ENCODE measurements at regions not wholly inside any gene's neighbourhood (a gene's known extent, or its start where the extent isn't known, plus 50 kb on each side); places are given as distances from the start of the nearest gene placed in this dataset.
"Not testable (repeated sequence)": the region's sequence is repeated elsewhere in the genome, so short reads cannot be mapped to it uniquely, and the experiment has no call there.

DNA sequence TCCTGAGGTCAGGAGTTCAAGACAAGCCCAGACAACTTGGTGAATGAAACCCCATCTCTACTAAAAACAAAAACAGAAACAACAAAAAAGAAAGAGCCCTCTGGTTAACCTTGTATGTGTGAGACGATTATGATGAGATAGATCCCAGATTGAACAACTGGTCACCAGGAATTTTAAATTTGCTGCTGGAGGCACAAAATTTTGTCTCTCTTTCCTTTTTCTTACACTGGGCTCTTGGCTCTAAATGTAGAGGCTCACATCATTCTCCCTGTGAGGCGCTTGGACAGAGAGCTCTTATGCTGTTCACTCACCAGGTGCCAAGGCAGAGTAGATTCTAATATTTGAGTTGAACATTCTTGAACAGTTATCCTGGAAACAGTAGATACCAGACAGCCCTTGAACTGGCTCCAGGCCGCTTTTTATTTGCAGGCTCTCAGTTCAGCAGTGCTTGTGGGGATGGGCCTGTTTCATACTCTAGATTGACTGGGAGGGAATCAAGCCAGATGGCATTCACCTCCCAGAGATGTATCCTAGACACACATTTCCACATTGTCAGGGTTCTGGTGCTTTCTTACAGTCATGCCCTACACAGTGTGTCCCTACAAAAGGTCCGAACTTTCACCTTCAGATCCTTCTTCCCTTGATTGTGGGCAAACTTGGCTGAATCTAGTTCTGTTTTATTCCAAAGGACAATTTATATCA, 1159.6 kb downstream of the RPIA start:
- FAIRE-seq (no peak), DNase-seq (ENCODE audit: extremely low spot score, insufficient read length, low read depth) (no peak)

DNA sequence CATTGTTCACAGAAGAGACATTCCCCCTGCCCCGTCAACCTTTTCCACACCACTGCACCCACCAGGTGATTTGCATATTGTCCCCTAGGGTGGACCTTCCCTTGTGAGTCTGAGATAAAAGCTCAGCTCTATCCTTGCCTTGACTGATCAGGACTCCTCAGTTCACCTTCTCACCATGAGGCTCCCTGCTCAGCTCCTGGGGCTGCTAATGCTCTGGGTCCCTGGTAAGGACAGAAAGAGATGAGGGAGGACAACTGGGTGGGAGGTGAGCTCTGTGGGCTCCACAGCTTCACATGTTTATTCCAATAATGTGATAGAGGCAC, 1160.1 kb downstream of the RPIA start:
- FAIRE-seq (no peak), DNase-seq (ENCODE audit: extremely low spot score, insufficient read length, low read depth) (no peak)

DNA sequence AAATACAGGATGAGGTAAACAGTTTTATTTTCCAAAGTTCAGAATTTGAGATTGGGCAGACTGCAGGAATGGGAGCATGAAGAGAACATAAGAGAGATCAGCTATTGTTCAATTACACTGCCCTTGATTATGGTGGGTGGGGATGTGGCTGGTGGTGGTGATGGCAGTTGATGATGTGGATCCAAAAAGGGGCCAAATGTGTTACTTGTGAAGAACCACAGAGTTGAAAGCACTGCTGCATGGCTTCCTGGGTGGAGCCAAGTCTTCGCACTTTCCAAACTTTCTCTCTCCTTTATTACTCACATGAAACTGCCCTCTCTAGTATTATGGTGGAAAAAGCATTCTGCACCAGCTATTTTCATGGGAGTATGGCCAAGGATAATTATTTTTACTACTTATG, 1162.0 kb downstream of the RPIA start:
- DNase-seq (ENCODE audit: extremely low spot score, insufficient read length, low read depth); FAIRE-seq: not testable (repeated sequence)

DNA sequence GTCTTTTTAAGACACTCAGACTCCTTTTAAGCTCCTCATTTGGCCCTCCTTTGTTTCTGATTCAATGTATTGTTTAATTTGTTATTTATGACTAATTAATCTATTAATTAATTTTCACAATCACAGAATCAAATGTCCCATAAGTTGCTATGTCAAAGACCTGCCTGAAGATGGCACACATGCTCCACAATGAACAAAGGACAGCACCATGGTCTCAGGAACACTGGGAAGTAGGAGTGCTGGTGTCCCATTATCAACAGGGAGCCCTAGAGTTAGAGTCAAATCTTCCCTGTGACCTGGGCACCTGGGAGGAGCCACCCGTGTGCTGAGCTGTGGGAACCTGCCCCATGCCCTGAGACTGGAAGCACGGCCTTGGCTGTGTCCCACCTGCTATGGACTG, 1164.3 kb downstream of the RPIA start:
- not testable (repeated sequence) for DNase-seq (ENCODE audit: extremely low spot score, insufficient read length, low read depth); FAIRE-seq

DNA sequence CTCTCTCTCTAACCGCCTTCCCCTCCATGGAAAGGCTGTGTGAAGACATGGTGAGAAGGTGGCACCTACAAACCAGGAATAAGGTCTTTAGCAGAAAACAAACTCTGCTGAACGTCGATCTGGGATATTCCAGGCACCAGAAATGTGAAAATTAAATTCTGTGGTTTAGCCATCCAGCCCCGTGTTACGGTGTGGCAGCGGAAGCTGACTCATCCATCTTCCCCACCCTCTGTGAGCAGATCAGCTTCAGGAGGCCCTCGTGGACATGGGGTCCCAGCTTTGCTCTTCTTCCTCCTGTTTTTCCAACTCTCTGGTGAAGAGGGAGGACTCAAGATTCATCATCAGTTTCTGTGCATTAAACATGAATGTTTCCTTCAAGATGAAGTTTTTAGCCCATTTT, 1164.8 kb downstream of the RPIA start:
- DNase-seq (ENCODE audit: extremely low spot score, insufficient read length, low read depth); FAIRE-seq: not testable (repeated sequence)

DNA sequence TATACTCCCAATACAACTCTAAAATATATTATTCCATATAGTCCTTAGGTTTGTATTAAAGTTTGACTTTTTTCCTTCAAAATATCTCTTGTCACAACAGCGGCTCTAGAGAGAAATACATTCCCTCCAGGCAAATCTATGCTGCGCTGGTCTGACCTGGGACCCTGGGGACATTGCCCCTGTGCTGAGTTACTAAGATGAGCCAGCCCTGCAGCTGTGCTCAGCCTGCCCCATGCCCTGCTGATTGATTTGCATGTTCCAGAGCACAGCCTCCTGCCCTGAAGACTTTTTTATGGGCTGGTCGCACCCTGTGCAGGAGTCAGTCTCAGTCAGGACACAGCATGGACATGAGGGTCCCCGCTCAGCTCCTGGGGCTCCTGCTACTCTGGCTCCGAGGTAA, 1170.7 kb downstream of the RPIA start:
- not testable (repeated sequence) for DNase-seq (ENCODE audit: extremely low spot score, insufficient read length, low read depth); FAIRE-seq

DNA sequence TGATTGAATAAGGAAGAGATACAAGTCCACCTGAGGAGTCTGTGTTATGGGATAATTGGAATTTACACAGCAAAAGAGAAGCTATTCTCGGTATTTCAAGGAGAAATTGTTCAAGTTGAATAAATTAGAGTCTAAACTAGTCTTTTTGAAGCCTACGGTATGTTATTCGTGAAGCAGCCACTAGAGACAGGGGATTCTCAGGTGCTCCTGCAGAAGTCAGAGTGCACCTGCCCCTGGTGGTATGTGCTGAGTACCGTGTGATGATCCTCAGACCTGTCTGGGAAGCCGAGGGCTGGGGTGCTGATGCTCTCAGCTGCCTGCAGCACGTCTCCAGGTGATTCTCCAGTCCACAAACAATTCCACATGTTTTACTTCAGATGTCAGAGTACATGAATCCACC, 1171.7 kb downstream of the RPIA start:
- not testable (repeated sequence) for FAIRE-seq; DNase-seq (ENCODE audit: extremely low spot score, insufficient read length, low read depth)

DNA sequence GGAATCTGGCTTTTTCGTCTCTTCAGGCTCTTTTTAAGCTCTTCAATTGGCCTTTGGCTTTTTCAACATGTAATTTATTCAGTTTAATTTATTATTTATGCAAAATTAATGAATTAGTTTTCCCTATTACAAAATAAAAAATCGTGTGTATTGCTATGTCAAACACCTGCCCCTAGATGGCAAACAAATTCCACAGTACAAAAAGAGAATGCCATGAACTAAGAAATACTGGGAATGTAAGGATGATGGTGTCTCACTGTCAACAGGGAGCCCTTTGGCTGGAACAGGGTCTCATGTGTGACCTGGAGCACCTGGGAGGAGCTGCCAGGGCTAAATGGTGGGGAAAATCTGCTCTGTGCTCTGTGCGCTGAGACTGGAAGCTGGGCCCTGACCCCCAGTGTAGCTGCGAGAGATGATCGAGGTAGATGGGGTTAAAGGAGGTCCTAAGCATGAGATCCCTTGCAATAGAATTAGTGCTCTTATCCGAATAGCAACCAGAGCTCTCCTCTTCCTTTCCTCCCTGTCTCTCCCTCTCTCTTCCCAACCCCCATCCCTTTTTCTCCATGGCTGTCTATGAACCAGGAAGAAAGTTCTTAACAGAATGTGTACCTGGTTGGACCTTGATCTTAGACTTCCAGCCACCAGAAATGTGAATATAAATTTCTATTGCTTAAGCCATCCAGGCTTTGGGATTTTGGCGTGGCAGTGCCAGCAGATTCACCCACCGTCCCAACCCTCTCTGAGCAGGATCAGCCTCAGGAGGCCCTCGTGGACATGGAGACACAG, 1183.5 kb downstream of the RPIA start:
- FAIRE-seq; DNase-seq (ENCODE audit: extremely low spot score, insufficient read length, low read depth): not testable (repeated sequence)

DNA sequence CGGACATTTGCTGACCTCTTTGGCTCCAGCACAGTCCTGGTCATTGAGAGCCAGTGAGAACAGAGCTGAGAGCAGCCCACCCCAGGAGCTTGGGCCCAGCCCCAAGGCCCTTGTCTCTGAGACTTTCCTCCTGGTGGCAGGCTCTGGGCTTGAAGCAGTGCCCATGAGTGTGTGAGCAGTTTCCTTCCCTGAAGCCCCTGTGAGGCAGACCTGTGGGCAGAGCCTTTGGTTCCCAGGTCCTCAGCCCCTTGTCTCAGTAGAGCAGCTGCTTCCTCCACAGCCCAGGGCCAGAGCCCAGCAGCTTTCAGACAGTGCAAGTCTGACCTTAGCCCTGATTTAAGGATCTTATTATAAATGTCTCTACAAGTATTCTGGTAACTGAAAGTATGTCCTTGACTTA, 1185.0 kb downstream of the RPIA start:
- FAIRE-seq = not testable (repeated sequence)

DNA sequence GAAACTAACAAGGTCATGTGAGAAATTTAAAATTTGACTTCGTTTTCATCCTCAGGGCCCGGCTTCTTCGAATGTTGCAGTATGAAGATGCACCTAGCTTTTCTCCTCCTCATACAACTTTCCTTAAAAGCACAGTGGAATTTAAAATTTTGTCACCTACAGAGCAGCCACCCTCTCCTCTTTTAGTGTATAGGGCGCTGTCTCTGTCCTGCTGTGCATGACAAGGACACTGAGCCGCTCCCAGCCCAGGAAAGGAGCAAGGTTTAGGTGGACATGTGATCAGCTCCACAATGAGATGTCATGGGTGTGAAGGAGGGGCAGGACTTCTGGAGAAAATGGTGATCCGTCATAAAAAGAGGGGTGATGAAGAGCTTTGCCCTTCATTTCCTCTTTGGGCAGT, 1185.4 kb downstream of the RPIA start:
- DNase-seq (ENCODE audit: extremely low spot score, insufficient read length, low read depth); FAIRE-seq: not testable (repeated sequence)

More for the DNA sequence above, 1185.0 kb downstream of the RPIA start:
- not testable (repeated sequence) for DNase-seq (ENCODE audit: extremely low spot score, insufficient read length, low read depth)

DNA sequence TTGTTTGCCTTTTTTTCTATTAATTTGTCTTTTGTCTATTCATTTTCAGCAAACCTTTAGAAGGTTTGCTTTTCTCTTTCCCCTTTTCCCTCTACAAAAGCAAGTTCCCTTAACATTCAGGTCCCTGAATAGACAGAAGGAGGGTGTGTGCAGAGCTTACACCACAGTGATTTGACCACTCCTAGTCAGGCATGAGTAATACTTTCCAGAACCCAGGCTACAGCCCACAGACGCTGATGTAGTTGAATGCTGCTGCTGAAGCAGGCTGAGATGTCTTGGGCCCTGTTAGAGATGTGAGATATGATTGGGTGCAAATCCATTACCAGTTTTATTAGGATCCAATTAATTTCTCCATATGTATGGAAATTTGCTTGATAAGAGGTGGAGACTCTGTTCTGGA, 1191.4 kb downstream of the RPIA start:
- FAIRE-seq; DNase-seq (ENCODE audit: extremely low spot score, insufficient read length, low read depth): not testable (repeated sequence)

DNA sequence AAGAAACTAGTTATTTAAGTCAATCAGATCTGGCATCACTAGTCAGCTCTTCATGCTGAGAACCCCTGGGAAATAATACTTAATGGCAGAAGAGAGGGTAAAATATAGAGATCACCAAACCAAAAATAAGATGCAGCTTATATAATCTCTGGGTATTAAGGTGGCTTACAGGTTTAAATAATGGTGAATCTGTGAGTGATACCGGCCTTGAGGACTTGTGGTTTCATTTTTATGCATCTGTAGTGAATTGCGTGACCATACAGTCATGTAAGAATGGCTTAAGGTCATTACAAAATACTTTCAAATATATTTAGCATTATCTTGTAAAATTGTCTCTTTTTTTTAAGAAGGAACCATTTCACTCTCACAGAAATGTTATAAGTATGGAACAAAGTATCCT, 1192.2 kb downstream of the RPIA start:
- DNase-seq (ENCODE audit: extremely low spot score, insufficient read length, low read depth); FAIRE-seq: not testable (repeated sequence)

DNA sequence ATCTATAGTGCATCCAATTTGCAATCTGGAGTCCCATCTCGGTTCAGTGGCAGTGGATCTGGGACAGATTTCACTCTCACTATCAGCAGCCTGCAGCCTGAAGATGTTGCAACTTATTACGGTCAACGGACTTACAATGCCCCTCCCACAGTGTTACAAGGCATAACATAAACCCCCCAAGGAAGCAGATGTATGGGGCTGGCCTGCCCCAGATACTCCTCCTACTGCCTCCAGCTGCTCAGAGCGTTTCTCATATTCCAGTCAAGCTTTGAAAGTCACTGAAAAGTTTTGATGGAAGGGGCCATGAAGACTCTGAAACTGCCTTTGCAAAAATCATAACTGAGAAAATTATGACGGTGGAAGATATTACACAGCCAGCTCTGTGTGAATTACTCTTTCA, 1193.6 kb downstream of the RPIA start:
- FAIRE-seq; DNase-seq (ENCODE audit: extremely low spot score, insufficient read length, low read depth): not testable (repeated sequence)

DNA sequence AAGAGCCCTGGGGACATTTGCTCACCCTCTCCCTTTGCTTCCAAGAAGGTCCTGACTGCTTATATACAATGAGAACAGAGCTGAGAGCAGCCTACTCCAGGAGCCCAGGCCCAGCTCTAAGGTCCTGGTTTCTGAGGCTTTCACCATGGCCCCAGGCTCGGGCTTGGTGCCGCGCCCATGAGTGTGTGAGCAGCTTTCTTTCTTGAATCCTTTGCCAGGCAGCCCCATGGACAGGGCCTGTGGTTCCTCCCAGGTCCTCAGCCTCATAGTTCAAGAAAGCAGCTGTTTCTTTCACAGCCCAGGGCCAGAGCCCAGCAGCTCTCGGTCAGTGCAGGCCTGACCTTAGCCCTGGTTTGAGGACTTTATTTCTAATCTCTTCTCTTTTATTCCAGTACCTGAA, 1197.2 kb downstream of the RPIA start:
- DNase-seq (ENCODE audit: extremely low spot score, insufficient read length, low read depth); FAIRE-seq: not testable (repeated sequence)

DNA sequence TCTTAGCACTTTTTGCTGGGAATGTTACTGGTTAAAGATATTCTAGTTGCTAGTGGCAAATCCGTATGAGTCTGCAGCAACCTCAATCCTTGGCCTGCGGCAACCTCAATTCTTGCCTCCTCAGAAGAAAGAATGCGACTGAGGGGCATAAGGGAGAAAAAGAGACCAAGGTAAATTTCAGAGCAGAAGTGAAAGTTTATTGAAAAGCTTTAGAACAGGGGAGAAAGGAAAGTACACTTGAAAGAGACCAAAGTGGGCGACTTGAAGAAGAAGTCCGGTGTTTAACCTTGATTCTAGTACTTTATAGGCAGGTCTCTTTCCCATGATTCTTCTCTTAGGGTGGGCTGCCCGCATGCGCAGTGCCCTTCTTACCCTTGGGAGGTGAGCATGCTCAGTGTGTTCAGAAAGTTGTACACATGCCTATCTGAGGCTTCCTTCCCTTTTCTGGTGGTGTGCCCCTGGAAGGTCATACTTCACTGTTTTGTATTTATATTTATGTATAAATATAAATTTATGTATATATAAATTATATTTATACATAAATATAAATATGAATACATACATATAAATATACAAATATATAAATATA, 1198.8 kb downstream of the RPIA start:
- FAIRE-seq = not testable (repeated sequence)

DNA sequence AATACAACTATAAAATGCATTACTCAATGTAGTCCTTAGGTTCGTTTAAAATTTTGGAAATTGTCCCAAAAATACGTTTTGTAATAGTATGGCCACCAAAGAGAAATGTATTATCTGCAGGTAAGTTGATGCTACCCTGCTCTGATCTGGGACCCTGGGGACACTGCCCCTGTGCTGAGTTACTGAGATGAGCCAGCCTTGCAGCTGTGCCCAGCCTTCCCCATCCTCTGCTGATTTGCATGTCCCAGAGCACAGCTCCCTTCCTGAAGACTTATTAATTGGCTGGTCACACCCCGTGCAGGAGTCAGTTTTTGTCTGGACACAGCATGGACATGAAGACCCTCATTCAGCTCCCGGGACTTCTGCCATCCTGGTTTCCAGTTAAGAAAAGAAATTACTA, 1203.5 kb downstream of the RPIA start:
- FAIRE-seq; DNase-seq (ENCODE audit: extremely low spot score, insufficient read length, low read depth): not testable (repeated sequence)

More for the DNA sequence above, 1198.8 kb downstream of the RPIA start:
- DNase-seq (ENCODE audit: extremely low spot score, insufficient read length, low read depth) = not testable (repeated sequence)

DNA sequence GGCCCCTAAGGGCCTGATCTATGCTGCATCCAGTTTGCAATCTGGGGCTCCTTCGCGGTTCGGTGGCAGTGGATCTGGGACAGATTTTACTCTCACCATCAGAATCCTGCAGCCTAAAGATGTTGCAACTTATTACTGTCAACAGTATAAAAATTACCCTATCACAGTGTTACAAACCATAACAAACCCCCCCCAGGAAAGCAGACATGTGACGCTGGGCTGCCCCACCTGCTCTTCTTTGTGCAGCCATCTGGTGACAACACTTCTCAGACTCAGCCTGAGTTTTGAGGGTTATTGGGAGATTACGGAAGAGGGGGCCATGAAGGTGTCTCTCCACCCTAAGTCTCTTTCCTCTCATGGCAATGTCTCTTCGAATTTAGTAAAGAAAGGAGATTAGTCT, 1204.2 kb downstream of the RPIA start:
- not testable (repeated sequence) for FAIRE-seq

DNA sequence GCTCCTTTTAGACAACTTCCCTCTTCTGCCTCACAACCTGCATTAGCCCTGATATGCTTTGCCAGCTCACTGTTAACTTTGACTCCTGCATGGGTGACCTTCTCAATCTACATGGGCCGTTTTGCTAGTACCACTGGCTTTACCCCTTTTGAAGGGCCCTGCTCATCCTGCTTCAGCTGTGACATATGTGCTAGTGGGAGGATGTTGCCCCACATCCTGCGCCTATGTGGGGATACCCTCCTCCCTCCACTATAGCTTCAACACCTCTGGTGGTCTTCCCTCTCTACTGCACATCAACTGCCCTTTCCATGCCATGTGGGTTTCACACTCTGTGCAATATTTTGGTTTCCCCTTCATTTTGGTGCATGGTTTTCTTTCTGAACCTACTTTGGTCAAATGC, 1235.5 kb downstream of the RPIA start:
- not testable (repeated sequence) for DNase-seq (ENCODE audit: extremely low spot score, insufficient read length, low read depth); FAIRE-seq

More for the DNA sequence above, 1204.2 kb downstream of the RPIA start:
- DNase-seq (ENCODE audit: extremely low spot score, insufficient read length, low read depth) = not testable (repeated sequence)

DNA sequence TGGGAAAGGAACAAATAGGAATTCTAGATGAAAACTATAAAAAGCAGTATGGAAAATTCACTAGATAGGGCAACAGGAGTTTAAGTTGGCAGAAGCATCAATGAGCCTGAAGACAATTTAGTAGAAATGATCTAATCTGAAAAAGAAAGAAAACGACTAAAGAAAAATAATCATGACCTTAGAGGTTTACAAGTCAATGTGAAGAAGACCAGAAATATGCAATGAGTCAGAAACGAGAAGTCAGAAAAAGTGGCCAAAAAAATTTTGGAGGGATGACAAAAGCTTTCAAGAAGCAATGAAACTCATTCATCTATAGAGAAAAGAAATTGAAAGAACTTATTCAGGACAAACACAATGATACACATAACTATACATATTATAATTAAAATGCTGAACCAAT, 1244.0 kb downstream of the RPIA start:
- not testable (repeated sequence) for DNase-seq (ENCODE audit: extremely low spot score, insufficient read length, low read depth); FAIRE-seq

DNA sequence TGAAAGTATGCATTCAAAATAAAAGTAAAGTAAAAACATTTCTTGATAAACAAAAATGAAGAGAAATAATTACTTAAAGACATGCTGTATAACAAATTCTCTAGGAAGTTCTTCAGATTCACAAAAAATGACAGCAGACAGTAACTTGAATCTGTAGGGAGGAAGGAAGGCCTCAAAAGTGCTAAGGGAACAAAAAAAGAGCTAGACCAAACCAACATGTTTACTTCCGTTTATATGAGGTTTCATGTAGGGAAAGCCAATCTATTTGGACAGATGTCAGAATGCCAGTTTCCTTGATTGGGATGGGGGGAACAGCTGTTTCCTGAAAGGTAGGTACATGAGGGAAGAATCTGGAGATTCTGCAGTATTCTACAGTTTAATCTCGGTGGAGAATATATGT, 1244.5 kb downstream of the RPIA start:
- DNase-seq (ENCODE audit: extremely low spot score, insufficient read length, low read depth); FAIRE-seq: not testable (repeated sequence)

DNA sequence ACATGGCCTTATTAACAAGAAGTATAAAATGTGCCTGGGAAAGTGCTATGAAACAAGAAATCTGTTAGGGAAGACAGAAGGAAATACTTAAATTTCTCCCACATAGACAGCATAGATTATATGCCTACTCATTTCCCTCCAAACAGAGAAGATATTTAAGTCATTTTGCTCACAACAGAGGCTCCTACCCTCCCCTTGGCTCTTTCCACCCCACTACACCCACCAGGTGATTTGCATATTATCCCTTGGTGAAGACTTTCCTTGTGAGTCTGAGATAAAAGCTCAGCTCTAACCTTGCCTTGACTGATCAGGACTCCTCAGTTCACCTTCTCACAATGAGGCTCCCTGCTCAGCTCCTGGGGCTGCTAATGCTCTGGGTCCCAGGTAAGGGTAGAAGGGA, 1245.1 kb downstream of the RPIA start:
- not testable (repeated sequence) for FAIRE-seq; DNase-seq (ENCODE audit: extremely low spot score, insufficient read length, low read depth)

Measured in GM18507 (cell line).